Activated CD8-positive, alpha-beta T cell treated with anti-CD3 and anti-CD28 coated beads for 36 hours (primary cell): ENCODE measurements at regions not wholly inside any gene's neighbourhood (a gene's known extent, or its start where the extent isn't known, plus 50 kb on each side); places are given as distances from the start of the nearest gene placed in this dataset.

ENCODE experiments used
- ATAC-seq: fragments of 200-7000 bp; cut with Tn5 transposase; one replicate; pipeline ENCODE4 v1.10.0; 2021; ENCODE audit warnings: mild to moderate bottlenecking, moderate library complexity
- CTCF ChIA-PET: fragments of 350-600 bp; sonication (Branson Sonifier 250); formaldehyde crosslinking; loops from one replicate; lab custom pipeline; 2021; ENCODE audit warnings: antibody characterized with exemption; lab: Charles Lee
- POLR2A ChIA-PET: fragments of 350-600 bp; sonication (Branson Sonifier 250); formaldehyde crosslinking; loops from one replicate; lab custom pipeline; 2021; ENCODE audit warnings: antibody characterized with exemption; lab: Charles Lee
- DNase-seq: peaks from one replicate; pipeline ENCODE4 v3.0.0-alpha.2; 2020
- H3K27ac Mint-ChIP-seq: one replicate; pipeline ENCODE4 v1.8.0; 2021; ENCODE audit warnings: mild to moderate bottlenecking, mixed read lengths
- H3K27me3 Mint-ChIP-seq: one replicate; pipeline ENCODE4 v1.8.0; 2021; ENCODE audit warnings: mixed read lengths
- H3K36me3 Mint-ChIP-seq: one replicate; pipeline ENCODE4 v1.8.0; 2021; ENCODE audit warnings: low read depth, mixed read lengths
- H3K4me1 Mint-ChIP-seq: one replicate; pipeline ENCODE4 v1.8.0; 2021; ENCODE audit warnings: low read depth, mixed read lengths
- H3K4me3 Mint-ChIP-seq: one replicate; pipeline ENCODE4 v1.8.0; 2021; ENCODE audit warnings: mild to moderate bottlenecking, moderate library complexity, mixed read lengths
- H3K9me3 Mint-ChIP-seq: one replicate; pipeline ENCODE4 v1.8.0; 2021; ENCODE audit warnings: mixed read lengths
- intact Hi-C: fragments of 100-400 bp; cut with micrococcal nuclease; formaldehyde crosslinking; loops from one replicate; pipeline ENCODE4 v1.10.0; 2022
- TF ChIP-seq, protein P1 (sequence below): fragments of 200-600 bp; IDR thresholded peaks from one replicate; pipeline ENCODE4 v1.8.0; 2022; ENCODE audit warnings: antibody characterized with exemption, mild to moderate bottlenecking

GRCh38 chr18:73545472-73545871, 602.2 kb downstream of the FBXO15 start:
- no peak overlapping the region for H3K4me3 Mint-ChIP-seq
- H3K27me3 Mint-ChIP-seq: no peaks in the 10 kb centered on the region
- H3K9me3 Mint-ChIP-seq: no peaks in the 10 kb centered on the region
- no peaks in the 10 kb centered on the region for H3K4me1 Mint-ChIP-seq
- H3K27ac Mint-ChIP-seq: no peak overlapping the region
- no peak for DNase-seq
- ATAC-seq: no peak
- H3K36me3 Mint-ChIP-seq: no peaks in the 10 kb centered on the region
- TF ChIP-seq, protein P1, sequence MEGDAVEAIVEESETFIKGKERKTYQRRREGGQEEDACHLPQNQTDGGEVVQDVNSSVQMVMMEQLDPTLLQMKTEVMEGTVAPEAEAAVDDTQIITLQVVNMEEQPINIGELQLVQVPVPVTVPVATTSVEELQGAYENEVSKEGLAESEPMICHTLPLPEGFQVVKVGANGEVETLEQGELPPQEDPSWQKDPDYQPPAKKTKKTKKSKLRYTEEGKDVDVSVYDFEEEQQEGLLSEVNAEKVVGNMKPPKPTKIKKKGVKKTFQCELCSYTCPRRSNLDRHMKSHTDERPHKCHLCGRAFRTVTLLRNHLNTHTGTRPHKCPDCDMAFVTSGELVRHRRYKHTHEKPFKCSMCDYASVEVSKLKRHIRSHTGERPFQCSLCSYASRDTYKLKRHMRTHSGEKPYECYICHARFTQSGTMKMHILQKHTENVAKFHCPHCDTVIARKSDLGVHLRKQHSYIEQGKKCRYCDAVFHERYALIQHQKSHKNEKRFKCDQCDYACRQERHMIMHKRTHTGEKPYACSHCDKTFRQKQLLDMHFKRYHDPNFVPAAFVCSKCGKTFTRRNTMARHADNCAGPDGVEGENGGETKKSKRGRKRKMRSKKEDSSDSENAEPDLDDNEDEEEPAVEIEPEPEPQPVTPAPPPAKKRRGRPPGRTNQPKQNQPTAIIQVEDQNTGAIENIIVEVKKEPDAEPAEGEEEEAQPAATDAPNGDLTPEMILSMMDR: no peak
- ChIA-PET POLR2A (no interaction called here), CTCF (no interaction called here)
- intact Hi-C loops: no loop called here

DNA sequence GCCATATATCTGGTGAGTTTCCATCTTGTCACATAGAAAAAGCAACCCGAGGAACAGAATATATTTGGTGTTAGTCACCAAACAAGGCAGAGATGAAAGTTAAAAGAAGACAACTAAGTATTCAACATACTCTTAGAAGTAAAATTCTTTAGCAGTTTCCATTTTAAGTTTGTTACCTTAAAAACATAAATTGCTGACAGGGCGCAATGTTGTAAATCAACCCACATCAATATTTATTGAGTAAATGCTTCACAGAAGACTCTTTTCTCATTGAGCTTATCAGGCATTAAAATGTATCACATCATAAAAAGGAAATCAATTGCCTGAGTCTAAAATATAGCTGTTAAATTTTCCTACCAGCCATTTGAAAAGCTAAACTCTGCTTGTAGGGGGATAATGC, 603.0 kb downstream of the FBXO15 start:
- TF ChIP-seq, protein P1: no peak
- ATAC-seq (no peak), DNase-seq (no peak)
- ChIA-PET CTCF (no interaction called here), POLR2A (no interaction called here)
- Mint-ChIP-seq H3K36me3 (no peaks in the 10 kb centered on the region), H3K4me3 (no peak overlapping the region), H3K27ac (no peak overlapping the region), H3K9me3 (no peaks in the 10 kb centered on the region), H3K4me1 (no peaks in the 10 kb centered on the region), H3K27me3 (no peaks in the 10 kb centered on the region)
- intact Hi-C loops: no loop called here

DNA sequence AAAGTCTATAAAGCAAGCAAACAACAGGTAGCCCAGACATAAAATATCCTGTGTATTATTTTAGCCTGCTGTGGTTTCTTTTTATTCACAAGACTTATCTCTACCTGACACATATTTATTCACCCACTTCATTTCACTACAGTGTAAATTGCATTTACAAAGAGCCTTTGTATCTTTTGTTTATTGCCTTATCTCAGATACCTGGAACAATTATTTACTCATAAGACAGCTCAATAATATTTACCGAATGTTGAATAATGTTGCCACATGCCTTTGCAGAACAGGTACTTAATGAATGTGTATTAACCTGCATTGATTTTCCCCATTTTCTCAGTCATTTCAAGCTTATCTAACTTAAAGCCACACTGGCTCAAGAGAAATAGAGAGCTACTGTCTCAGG, 603.6 kb downstream of the FBXO15 start:
- ChIA-PET POLR2A (no interaction called here), CTCF (no interaction called here)
- intact Hi-C loops: no loop called here
- H3K9me3 Mint-ChIP-seq: no peaks in the 10 kb centered on the region
- no peak overlapping the region for H3K4me3 Mint-ChIP-seq
- no peak overlapping the region for H3K27ac Mint-ChIP-seq
- no peaks in the 10 kb centered on the region for H3K36me3 Mint-ChIP-seq
- DNase-seq (no peak), ATAC-seq (no peak)
- no peaks in the 10 kb centered on the region for H3K4me1 Mint-ChIP-seq
- H3K27me3 Mint-ChIP-seq: no peaks in the 10 kb centered on the region
- TF ChIP-seq, protein P1: no peak

- Mint-ChIP-seq H3K27ac (no peak overlapping the region), H3K27me3 (no peaks in the 10 kb centered on the region), H3K4me1 (no peaks in the 10 kb centered on the region), H3K9me3 (no peaks in the 10 kb centered on the region), H3K36me3 (no peaks in the 10 kb centered on the region), H3K4me3 (no peak overlapping the region)
- ChIA-PET CTCF (no interaction called here), POLR2A (no interaction called here)
- ATAC-seq (no peak), DNase-seq (no peak)
- intact Hi-C loops: no loop called here
- TF ChIP-seq, protein P1: no peak
These were observed 611.6 kb downstream of the FBXO15 start for GRCh38 chr18:73535990-73536389.

DNA sequence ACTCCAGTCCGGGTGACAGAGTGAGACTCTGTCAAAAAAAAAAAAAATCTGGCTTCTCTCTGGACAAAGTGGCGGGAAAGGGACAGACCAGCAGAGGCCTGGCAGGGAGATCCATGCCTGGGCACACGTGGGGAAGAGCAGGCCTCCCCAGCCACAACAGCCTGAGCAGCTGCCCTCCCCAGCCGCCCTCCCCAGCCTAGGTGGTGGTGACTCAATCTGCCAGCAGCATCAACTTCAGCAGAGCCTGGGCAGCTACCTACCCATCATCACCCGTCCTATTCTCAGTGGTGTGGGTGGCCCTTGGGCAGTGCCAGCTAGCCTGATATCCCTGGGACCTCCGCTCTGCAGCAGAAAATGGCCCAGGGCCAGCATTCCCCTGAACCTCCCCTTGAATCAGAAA, 612.4 kb downstream of the FBXO15 start:
- intact Hi-C loops: no loop called here
- TF ChIP-seq, protein P1: no peak

More for the DNA sequence above, 612.4 kb downstream of the FBXO15 start:
- POLR2A ChIA-PET: no interaction called here
- no peaks in the 10 kb centered on the region for H3K9me3 Mint-ChIP-seq
- no peaks in the 10 kb centered on the region for H3K27me3 Mint-ChIP-seq
- H3K36me3 Mint-ChIP-seq: no peaks in the 10 kb centered on the region
- no peak for DNase-seq
- no peak overlapping the region for H3K4me3 Mint-ChIP-seq
- no peaks in the 10 kb centered on the region for H3K4me1 Mint-ChIP-seq
- ATAC-seq: no peak
- CTCF ChIA-PET: no interaction called here
- H3K27ac Mint-ChIP-seq: no peak overlapping the region
